ENCODE measurements at regions not wholly inside any gene's neighbourhood (a gene's known extent, or its start where the extent isn't known, plus 50 kb on each side); places are given as distances from the start of the nearest gene placed in this dataset.

DNA sequence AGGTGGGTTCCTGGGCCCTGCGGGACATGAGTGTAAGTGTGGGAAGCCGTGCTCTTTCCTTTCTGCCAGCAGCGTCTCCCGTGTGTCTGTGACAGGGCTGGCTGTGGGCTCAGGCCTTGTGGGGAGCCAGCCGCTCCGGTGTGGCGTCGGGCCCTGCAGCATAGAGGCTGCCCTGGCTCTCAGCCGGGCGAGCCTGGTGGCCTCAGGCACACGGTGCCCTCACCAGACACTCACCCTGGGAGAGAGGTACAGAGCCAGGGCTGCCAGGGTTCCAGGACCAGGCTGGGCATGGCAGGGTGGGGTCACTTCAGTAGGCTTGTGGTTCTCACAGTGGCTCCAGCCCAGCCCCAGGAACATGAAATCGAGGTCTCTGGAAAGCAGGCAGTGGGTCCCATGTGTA is 324.8 kb downstream of the TEX29 start:
- TF ChIP-seq, protein P1, sequence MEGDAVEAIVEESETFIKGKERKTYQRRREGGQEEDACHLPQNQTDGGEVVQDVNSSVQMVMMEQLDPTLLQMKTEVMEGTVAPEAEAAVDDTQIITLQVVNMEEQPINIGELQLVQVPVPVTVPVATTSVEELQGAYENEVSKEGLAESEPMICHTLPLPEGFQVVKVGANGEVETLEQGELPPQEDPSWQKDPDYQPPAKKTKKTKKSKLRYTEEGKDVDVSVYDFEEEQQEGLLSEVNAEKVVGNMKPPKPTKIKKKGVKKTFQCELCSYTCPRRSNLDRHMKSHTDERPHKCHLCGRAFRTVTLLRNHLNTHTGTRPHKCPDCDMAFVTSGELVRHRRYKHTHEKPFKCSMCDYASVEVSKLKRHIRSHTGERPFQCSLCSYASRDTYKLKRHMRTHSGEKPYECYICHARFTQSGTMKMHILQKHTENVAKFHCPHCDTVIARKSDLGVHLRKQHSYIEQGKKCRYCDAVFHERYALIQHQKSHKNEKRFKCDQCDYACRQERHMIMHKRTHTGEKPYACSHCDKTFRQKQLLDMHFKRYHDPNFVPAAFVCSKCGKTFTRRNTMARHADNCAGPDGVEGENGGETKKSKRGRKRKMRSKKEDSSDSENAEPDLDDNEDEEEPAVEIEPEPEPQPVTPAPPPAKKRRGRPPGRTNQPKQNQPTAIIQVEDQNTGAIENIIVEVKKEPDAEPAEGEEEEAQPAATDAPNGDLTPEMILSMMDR (IDR thresholded peaks at IDR 0.05; ENCODE audit: low read depth, low read length, poor library complexity, severe bottlenecking), result no peak
- TF ChIP-seq EZH2phosphoT487 (IDR thresholded peaks at IDR 0.05; ENCODE audit: borderline replicate concordance, low read length), result no peak

Measured in DOHH2 (cell line).